ENCODE measurements at regions not wholly inside any gene's neighbourhood (a gene's known extent, or its start where the extent isn't known, plus 50 kb on each side); places are given as distances from the start of the nearest gene placed in this dataset.

GRCh38 chr10:21022821-21023220 is 125.7 kb upstream of the NEBL start (continued):
- TF ChIP-seq RFX5 (IDR thresholded peaks at IDR 0.05; ENCODE audit: borderline replicate concordance, low read depth, low read length): no peak
- TF ChIP-seq BCL11A (IDR thresholded peaks at IDR 0.05; ENCODE audit: low read depth in 2 of 2, low read length in 2 of 2): no peak
